WTC11 (cell line): ENCODE measurements at regions not wholly inside any gene's neighbourhood (a gene's known extent, or its start where the extent isn't known, plus 50 kb on each side); places are given as distances from the start of the nearest gene placed in this dataset.

ENCODE experiments used
- ATAC-seq: fragments of 200-7000 bp; cut with Tn5 transposase; 2 replicates; pipeline ENCODE4 v1.10.0; 2021; ENCODE audit warnings: mild to moderate bottlenecking, moderate library complexity
- CTCF ChIA-PET: fragments of 300-600 bp; sonication (Branson Sonifier 250); formaldehyde crosslinking; loops from one replicate; lab custom pipeline; 2021; ENCODE audit warnings: antibody characterized with exemption; lab: Charles Lee
- POLR2A ChIA-PET: fragments of 350-600 bp; sonication (Branson Sonifier 250); formaldehyde crosslinking; loops from one replicate; lab custom pipeline; 2021; ENCODE audit warnings: antibody characterized with exemption; lab: Charles Lee
- DNase-seq: peaks from one replicate; pipeline ENCODE4 v3.0.0; 2021; ENCODE audit warnings: low spot score
- H3K27ac Mint-ChIP-seq: 2 replicates; pipeline ENCODE4 v1.8.0; 2021; ENCODE audit warnings: mixed read lengths
- H3K27me3 Mint-ChIP-seq: 2 replicates; pipeline ENCODE4 v1.8.0; 2021; ENCODE audit warnings: low read depth, mild to moderate bottlenecking, moderate library complexity, mixed read lengths
- H3K36me3 Mint-ChIP-seq: 2 replicates; pipeline ENCODE4 v1.8.0; 2021; ENCODE audit warnings: mixed read lengths
- H3K4me1 Mint-ChIP-seq: 2 replicates; pipeline ENCODE4 v1.8.0; 2022; ENCODE audit warnings: mixed read lengths
- H3K4me3 Mint-ChIP-seq: 2 replicates; pipeline ENCODE4 v1.8.0; 2021; ENCODE audit warnings: mild to moderate bottlenecking, moderate library complexity, mixed read lengths
- H3K9me3 Mint-ChIP-seq: 2 replicates; pipeline ENCODE4 v1.8.0; 2021; ENCODE audit warnings: mixed read lengths
- ATF1 ChIP-seq: sonication (generic); formaldehyde crosslinking; IDR thresholded peaks from 2 replicates; pipeline ENCODE4 v1.8.1; 2023; ENCODE audit warnings: mild to moderate bottlenecking, moderate library complexity, missing genetic modification reagents
- ATF6 ChIP-seq: sonication (generic); formaldehyde crosslinking; IDR thresholded peaks from 2 replicates; pipeline ENCODE4 v1.8.1; 2023; ENCODE audit warnings: mild to moderate bottlenecking, missing genetic modification reagents
- E2F5 ChIP-seq: sonication (generic); formaldehyde crosslinking; IDR thresholded peaks from 2 replicates; pipeline ENCODE4 v1.8.1; 2022; ENCODE audit warnings: mild to moderate bottlenecking, moderate library complexity, missing genetic modification reagents
- ELF4 ChIP-seq: sonication (generic); formaldehyde crosslinking; IDR thresholded peaks from 2 replicates; pipeline ENCODE4 v1.8.1; 2022; ENCODE audit warnings: low read depth, mild to moderate bottlenecking, moderate library complexity, missing genetic modification reagents
- FOXK1 ChIP-seq: sonication (generic); formaldehyde crosslinking; IDR thresholded peaks from 2 replicates; pipeline ENCODE4 v1.8.0; 2022; ENCODE audit warnings: mild to moderate bottlenecking, moderate library complexity, missing genetic modification reagents
- HMGA2 ChIP-seq: fragments of 250-450 bp; sonication (Bioruptor Pico); IDR thresholded peaks from 2 replicates; pipeline ENCODE4 v1.4.0; 2021; ENCODE audit warnings: mild to moderate bottlenecking, moderate library complexity
- MXD4 ChIP-seq: fragments of 250-450 bp; sonication (Bioruptor Pico); IDR thresholded peaks from 2 replicates; pipeline ENCODE4 v1.8.0; 2021; ENCODE audit warnings: mild to moderate bottlenecking, moderate library complexity, borderline replicate concordance
- NFATC4 ChIP-seq: fragments of 250-450 bp; sonication (Bioruptor Pico); IDR thresholded peaks from 2 replicates; pipeline ENCODE4 v1.9.0; 2021; ENCODE audit warnings: mild to moderate bottlenecking
- NFYB ChIP-seq: sonication (generic); formaldehyde crosslinking; conservative IDR thresholded peaks from 2 replicates; pipeline ENCODE4 v1.8.0; 2022; ENCODE audit warnings: low read depth, missing genetic modification reagents
- NR2C2 ChIP-seq: sonication (generic); formaldehyde crosslinking; IDR thresholded peaks from 2 replicates; pipeline ENCODE4 v1.8.0; 2022; ENCODE audit warnings: mild to moderate bottlenecking, missing genetic modification reagents
- PRRX2 ChIP-seq: fragments of 250-450 bp; sonication (Bioruptor Pico); IDR thresholded peaks from 2 replicates; pipeline ENCODE4 v1.8.0; 2021; ENCODE audit warnings: mild to moderate bottlenecking
- SMAD3 ChIP-seq: sonication (generic); formaldehyde crosslinking; IDR thresholded peaks from 2 replicates; pipeline ENCODE4 v1.8.0; 2022; ENCODE audit warnings: missing genetic modification reagents, mild to moderate bottlenecking, borderline replicate concordance
- SP1 ChIP-seq: sonication (generic); formaldehyde crosslinking; conservative IDR thresholded peaks from 2 replicates; pipeline ENCODE4 v1.8.1; 2022; ENCODE audit warnings: missing genetic modification reagents
- STAT6 ChIP-seq: sonication (generic); formaldehyde crosslinking; conservative IDR thresholded peaks from 2 replicates; pipeline ENCODE4 v1.8.1; 2023; ENCODE audit warnings: mild to moderate bottlenecking, low read depth, missing genetic modification reagents, moderate library complexity
- ZBTB43 ChIP-seq: sonication (generic); formaldehyde crosslinking; IDR thresholded peaks from 2 replicates; pipeline ENCODE4 v1.8.1; 2023; ENCODE audit warnings: mild to moderate bottlenecking, missing genetic modification reagents
- ZNF138 ChIP-seq: sonication (generic); formaldehyde crosslinking; conservative IDR thresholded peaks from 2 replicates; pipeline ENCODE4 v1.8.1; 2022; ENCODE audit warnings: mild to moderate bottlenecking, moderate library complexity, missing genetic modification reagents
- ZNF396 ChIP-seq: fragments of 250-450 bp; sonication (Bioruptor Pico); IDR thresholded peaks from 2 replicates; pipeline ENCODE4 v1.8.0; 2021; ENCODE audit warnings: mild to moderate bottlenecking, moderate library complexity, borderline replicate concordance
- ZNF416 ChIP-seq: fragments of 250-450 bp; sonication (Bioruptor Pico); IDR thresholded peaks from 2 replicates; pipeline ENCODE4 v1.9.0; 2021; ENCODE audit warnings: mild to moderate bottlenecking, inconsistent platforms
- ZNF425 ChIP-seq: fragments of 250-450 bp; sonication (Bioruptor Pico); conservative IDR thresholded peaks from 2 replicates; pipeline ENCODE4 v1.9.0; 2021; ENCODE audit warnings: mild to moderate bottlenecking
- ZNF532 ChIP-seq: fragments of 250-450 bp; sonication (Bioruptor Pico); IDR thresholded peaks from 2 replicates; pipeline ENCODE4 v1.9.0; 2021; ENCODE audit warnings: mild to moderate bottlenecking, borderline replicate concordance

GRCh38 chr7:115221456-115221855 is 299.6 kb downstream of the MDFIC start:
- H3K4me3 Mint-ChIP-seq: no peak overlapping the region
- POLR2A ChIA-PET: no interaction called here

More at GRCh38 chr7:115221456-115221855, 299.6 kb downstream of the MDFIC start:
- peaks cover 23% of the 10 kb centered on the region for H3K4me1 Mint-ChIP-seq
- no peaks in the 10 kb centered on the region for H3K9me3 Mint-ChIP-seq
- H3K36me3 Mint-ChIP-seq: no peaks in the 10 kb centered on the region
- ATAC-seq (no peak), DNase-seq (no peak)
- peaks cover 94% of the 10 kb centered on the region for H3K27me3 Mint-ChIP-seq
- TF ChIP-seq MXD4 (CRISPR knock-in tag) (no peak), ZNF425 (no peak), ZBTB43 (CRISPR knock-in tag) (no peak), ELF4 (CRISPR knock-in tag) (no peak), NFATC4 (no peak), PRRX2 (CRISPR knock-in tag) (no peak), ZNF396 (no peak), E2F5 (CRISPR knock-in tag) (no peak), ZNF532 (CRISPR knock-in tag) (no peak), ZNF138 (CRISPR knock-in tag) (no peak), STAT6 (CRISPR knock-in tag) (no peak), HMGA2 (CRISPR knock-in tag) (no peak), SMAD3 (CRISPR knock-in tag) (no peak), ZNF416 (CRISPR knock-in tag) (no peak), NFYB (CRISPR knock-in tag) (no peak), FOXK1 (CRISPR knock-in tag) (no peak), SP1 (CRISPR knock-in tag) (no peak), ATF6 (CRISPR knock-in tag) (no peak), NR2C2 (no peak), ATF1 (CRISPR knock-in tag) (no peak)
- H3K27ac Mint-ChIP-seq: no peak overlapping the region
- CTCF ChIA-PET: no interaction called here
